ENCODE measurements at regions not wholly inside any gene's neighbourhood (a gene's known extent, or its start where the extent isn't known, plus 50 kb on each side); places are given as distances from the start of the nearest gene placed in this dataset.

- TF ChIP-seq CTCF (IDR thresholded peaks at IDR 0.05) (no peak), POLR2A (IDR thresholded peaks at IDR 0.05) (no peak)
Measured at GRCh38 chr13:53131361-53131760, 102.7 kb downstream of the OLFM4 start.
